HG03135 (cell line): ENCODE measurements at regions not wholly inside any gene's neighbourhood (a gene's known extent, or its start where the extent isn't known, plus 50 kb on each side); places are given as distances from the start of the nearest gene placed in this dataset.

Experiments
- ATAC-seq: cut with Tn5 transposase; IDR thresholded peaks from one replicate; pipeline ENCODE4 v1.9.1; 2021; ENCODE audit warnings: mild to moderate bottlenecking, moderate library complexity; ENCODE audit not compliant: unreplicated experiment

DNA sequence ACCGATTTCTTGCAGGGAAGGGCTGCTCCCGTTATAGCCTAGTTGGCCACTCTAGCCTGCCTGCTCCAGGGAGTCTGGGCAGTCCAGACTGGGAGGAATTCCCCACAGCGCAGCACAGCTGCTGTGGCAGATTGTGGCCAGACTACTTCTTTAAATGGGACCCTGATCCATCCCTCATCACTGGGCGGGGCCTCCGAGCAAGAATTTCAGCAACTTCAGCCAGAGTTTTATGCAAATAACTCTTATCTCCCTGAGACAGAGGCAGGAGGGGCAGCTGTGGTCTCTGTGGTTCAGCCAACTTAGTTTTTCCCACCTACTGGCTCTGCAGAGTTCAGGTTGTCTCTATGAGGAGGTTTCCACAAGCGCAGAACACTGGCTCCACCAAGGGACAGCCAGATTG lies 1583.2 kb downstream of the SUCLG1 start:
- no peak for ATAC-seq

DNA sequence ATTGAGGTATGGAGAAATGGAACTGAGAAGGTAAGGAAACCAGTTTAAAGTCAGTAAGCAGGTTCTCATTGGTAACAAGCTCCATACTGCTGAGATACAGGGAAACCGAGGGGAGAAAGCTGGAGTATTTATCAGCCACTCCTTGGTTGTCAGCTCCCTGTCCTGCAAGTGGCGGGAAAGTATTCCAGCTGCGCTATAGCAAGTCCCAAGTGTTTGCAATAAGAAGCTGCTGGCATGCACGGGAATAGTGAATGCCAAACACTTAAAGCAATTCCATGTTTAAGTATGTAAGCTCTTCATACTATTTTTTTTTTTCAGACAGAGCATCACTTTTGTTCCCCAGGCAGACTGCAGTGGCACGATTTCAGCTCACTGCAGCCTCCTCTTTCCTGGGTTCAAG lies 1601.1 kb downstream of the SUCLG1 start:
- no peak for ATAC-seq

DNA sequence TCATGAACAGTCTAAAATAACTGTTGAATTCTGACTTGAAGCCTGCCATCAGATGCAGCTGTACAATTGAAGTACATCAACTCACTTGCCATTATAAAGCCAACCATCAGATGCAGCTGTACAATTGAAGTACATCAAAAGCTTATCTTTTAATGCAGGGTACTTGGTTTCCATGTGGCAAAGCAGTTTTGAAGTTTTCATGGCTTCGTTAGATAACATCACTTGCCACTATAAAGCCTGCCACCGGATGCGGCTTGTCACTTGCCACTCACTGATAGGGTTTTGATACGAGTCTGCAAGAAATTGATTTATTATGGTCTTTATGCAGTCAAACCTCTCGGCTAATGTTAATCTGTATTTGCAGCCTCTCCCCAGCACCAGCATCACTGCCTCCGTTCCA lies 1605.8 kb downstream of the SUCLG1 start:
- no peak for ATAC-seq

DNA sequence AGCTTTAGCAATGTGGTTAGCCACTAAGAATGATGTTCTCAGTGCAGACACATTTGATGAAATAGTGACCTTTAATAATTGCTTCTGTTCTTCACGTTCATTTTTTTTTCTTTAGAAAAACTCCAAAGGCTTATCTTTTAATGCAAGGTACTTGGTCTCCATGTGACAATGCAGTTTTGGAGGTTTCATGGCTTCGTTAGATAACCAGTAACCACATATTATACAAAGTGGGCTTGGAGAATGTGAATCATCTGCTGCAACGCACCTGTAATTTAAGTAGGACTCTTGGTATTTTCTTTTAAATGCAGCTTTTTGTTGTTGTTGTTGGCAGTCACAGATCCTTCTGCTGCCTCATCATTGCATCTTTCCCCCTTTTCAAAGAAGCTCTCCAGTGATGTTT lies 1606.3 kb downstream of the SUCLG1 start:
- no peak for ATAC-seq

DNA sequence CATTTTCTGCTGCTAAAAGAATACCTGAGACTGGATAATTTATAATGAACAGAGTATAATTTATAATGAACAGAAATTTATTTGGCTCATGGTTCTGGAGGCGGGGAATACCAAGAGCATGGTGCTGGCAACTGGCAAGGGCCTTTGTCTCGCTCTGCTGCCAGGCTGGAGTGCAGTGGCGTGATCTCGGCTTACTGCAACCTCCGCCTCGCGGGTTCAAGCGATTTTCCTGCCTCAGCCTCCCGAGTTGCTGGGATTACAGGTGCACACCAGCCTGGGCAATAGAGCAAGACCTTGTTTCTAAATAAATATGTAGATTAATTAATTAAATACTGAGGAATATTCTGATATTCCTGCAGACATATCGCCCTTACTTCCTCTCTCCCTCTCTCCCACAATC lies 1610.8 kb downstream of the SUCLG1 start:
- ATAC-seq = no peak

DNA sequence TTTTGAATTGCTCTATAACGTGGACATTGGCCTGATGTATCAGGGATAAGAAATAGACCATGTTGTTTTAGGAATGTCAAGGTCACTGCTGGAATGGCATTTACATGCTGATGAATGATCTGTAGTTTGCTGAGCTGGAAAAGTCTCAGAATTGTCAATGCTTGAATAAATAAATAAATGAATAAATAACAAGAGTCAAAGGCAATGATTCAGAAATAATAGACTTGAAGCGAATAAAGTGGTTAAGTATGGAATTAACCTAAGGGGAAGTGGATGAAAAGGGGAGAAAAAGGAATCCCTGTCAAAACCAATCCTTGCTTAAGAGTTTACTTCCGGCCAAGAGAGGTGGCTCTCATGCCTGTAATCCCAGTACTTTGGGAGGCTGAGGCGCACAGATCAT lies 1620.0 kb downstream of the SUCLG1 start:
- no peak for ATAC-seq

DNA sequence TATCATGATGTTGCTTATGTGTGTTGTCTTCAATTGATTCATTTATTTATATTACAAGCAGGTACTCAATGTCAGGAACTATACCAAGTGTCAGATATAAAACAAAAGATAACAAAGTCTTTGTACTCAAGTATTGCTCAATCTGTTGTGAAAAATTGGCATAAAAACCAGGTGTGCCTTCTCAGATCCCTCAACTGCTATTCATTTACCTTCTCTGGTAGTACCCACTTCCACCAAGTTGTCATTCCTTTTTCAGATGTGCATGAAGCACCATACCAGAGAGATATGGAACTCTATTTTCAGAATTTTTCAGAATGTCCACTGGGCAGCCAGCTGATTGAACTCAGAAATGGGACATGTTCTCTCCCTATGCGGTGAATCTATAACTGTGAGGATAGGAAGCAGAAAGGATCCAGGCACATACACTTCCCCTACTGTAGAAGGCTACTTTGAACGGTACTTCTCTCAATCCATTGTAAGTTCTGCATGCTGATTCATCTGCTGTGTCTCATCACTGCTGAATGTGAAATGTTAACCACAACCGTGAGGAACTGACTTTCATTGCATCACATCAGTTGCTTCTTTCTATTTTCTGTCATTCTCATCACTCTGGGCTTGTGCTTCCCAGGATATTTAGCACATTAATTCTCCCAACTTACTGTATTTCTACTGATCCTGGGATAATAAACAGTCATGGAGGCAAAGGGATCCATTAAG lies 1621.3 kb downstream of the SUCLG1 start:
- no peak for ATAC-seq

DNA sequence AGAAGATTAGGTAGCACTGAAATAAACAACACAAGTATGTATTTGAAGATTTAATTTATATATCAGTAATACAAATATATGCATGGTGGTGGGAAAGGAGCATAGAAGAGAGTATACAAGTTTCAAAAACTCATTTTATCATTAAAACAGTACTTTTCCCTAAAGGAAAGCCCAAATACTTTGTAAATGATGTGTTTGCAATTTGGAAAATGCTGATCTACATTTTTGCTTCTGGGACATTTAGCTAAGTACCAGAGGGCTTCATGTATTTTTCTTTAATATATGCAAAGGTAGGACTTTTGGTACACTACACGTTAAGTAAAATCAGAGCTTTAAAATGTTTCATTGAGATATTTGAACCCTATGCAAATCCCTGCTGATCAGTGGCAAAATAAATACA lies 1624.2 kb downstream of the SUCLG1 start:
- no peak for ATAC-seq

DNA sequence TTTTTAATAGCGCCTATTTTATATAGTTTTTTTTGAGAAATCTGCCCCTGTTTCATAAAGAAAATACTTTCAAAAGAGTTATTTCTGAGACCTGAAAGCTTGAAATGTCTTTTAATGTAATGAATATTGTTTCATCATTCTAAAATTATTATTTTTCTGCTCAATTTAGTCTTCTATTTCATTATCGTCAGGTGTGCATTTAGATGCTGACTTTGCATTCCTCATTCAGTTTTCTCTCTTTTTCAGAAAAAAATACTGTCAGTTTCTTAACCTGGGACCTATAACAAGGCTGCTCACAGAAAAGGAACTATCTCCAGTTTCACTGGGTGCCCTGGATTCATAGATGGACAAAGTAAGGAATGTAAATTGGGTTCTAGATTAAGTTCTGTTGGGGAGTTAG lies 1631.7 kb downstream of the SUCLG1 start:
- ATAC-seq = no peak

DNA sequence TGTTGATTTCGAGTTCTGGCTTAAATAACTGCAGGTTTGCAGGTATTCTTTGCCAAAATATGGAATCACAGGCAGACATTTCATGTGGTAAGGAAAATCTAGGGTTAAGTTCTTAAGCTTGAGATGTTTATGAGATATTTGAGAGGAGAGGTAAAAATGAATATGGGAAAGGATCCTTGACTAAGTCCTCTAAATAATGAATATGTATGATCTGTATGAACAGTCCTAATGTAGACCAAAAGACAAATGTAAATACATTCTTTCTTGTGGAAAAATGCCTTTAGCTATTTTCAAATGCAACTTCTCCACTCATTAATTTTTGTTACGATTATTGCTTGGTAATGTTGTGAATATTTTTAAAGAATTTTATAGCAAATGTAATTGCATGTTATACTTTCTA lies 1632.6 kb downstream of the SUCLG1 start:
- no peak for ATAC-seq

DNA sequence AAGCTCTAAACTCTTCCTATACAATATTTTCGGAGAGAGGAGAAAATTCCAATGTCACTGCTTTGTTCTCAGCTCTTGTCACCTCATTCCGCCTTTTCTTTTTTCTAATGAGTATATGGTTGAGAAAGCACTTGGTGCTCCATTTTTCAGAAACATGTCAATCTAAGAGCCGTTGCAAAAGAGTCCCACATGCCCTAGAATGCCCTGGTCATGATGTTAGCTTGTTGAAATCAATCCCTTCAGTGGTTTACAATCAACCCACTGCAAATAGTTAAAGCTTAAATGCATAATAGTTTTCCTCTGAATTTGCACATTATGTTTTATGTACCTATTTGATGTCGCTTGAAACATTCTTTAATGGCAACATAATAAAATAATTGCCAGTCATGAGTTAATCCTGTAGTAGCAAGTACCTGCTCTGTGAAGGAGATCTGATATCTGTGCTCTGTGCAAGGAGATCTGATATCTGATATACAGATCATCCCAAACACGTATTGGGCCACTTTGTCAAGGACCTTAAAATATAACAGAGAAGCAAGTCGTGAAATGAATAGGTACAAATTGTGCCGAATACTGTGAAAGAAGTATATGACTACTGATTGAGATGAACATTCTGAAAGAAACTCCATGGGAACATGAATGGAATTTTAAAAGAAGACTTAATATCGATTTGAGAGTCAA lies 1633.5 kb downstream of the SUCLG1 start:
- no peak for ATAC-seq

DNA sequence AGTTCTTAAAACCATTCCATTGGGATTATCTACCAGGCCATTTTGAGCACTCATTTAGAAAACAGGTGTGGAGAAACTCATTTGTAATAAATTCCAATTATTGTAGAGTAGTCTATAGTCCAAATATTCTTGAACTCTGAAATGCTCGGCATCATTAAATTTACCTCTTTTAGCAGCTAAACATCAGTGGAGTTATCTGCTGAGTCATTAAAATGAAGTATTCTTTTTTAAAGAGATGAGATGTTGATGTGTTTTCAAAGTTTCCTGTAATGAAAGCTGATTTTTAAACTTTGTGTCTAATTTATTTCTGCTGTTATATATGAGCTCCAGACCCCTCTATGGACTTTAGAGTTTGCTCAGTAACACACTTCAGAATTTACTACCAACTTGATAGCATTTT lies 1635.2 kb downstream of the SUCLG1 start:
- ATAC-seq = no peak

DNA sequence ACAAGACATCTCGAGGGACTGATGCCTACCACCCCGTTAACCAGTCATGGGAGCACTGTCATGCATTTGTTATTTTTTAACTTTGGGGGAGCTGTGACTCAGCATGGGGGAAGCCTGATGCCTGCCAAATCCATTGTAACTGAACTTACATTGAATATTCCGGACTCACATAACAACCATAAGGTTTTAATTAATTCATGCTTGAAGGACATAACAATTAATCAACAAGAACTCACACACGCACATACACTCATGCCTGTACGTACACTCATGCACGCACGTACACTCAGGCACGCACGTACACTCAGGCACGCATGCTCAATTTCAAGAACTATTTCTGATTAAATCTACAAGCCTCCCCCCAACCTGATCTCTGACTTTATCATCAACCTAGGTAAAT lies 1639.1 kb downstream of the SUCLG1 start:
- ATAC-seq = no peak

DNA sequence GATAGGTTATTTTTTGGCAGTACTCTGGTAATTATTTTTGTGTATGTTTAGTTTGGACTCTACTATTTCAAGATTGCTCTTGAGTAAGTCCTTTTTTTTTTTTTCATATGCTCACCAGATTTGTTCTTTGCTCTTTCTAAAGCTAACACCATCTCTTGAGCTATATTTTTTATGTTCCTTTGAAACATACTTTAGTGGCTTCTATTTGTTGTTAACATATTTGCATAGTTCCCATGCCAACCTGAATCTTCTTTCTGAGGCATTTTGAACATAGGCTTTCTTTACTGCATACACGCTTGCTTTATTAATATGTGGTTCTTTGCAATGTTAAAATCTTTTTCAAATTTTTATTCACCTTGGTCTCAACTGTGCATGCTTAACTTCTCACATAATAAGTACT lies 1644.9 kb downstream of the SUCLG1 start:
- ATAC-seq = no peak

DNA sequence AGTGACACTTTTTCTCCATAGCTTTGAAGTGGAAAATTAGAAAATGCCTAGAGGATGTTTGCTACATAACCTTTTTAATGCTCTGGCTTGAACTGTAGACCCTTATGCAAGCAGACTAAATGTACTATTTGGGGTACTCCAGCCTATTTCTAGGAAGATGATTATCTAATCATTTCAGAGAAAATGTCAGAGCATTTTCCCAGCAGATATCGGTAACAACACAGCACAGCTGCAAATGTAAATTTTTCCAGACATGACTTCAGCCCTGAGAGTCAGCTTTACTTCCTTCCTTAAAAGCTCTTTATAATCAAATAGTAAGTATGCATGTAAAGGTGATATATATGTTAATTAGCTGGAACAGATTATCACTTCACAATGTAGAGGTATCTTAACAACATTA lies 1647.1 kb downstream of the SUCLG1 start:
- no peak for ATAC-seq

DNA sequence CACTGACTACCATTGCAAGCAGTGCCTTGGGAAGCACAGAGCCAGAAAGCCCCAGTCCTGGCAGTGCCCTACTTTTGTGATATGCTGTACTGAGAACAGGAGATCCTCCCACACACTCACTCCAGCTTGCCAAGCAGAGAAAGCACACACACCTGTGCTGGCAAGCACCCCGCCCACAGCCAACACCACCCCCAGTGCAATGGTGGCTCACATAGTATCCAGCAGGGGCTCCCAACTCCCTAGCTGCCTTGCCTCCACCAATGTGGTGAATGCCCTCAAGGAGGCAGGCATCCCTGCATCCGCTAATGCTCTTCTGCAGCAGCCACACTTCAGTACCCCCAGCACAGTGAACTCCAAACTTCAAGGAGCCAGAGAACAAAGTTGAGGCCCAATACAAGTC lies 1655.8 kb downstream of the SUCLG1 start:
- no peak for ATAC-seq

DNA sequence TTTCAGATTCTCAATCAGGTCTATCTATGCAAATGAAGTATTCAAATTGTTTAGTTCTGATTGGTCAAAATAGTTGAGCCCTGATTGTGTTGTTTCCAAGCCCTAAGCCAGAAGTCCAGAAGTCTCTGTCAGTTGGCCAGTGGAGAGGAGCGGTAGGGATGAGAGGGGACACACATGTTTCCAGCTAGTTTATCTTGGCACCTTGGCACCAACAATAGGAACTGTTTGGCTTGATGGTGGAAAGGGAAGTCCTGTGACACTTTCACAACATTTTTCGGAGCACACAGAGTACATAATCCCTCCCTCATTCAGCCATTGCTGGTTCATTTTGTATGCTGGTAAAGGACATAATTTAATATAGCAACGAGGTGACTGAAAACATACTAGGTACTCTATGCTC lies 1661.6 kb downstream of the SUCLG1 start:
- no peak for ATAC-seq

DNA sequence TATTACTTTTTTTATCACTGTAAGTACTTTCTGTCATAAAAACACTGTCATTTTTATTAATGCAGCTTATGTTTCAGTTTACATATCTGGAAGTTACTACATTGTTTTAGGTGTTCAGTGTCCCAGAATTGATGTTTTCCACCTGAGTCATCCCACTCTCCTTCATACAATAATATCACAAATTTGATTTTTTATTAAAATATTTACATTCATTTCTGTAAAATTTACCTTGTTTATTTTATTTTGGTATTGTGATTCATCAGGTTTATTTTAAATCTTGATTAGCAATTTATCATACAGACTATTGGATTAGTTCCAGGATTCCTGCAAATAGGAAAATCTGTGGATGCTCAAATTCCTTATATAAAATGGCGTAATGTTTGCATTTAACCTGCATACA lies 1662.9 kb downstream of the SUCLG1 start:
- ATAC-seq = no peak

DNA sequence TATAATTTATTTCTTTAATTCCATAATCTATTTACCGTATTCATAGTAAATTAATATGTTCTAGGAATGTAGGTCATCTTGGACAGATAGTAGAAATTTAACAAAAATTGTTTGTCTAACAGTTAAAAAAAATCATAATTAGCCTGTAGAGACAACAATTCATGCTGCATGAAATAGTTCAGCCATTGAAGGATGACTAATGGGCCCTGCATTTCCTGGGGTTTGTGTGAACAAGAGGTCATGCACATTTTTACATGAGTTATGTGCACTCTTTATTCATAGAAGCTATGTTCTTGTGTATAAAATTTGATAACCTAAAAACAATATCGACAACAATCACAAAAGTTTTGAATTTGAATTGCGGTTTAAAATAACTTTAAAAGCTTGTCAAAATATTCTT lies 1663.6 kb downstream of the SUCLG1 start:
- ATAC-seq = no peak

DNA sequence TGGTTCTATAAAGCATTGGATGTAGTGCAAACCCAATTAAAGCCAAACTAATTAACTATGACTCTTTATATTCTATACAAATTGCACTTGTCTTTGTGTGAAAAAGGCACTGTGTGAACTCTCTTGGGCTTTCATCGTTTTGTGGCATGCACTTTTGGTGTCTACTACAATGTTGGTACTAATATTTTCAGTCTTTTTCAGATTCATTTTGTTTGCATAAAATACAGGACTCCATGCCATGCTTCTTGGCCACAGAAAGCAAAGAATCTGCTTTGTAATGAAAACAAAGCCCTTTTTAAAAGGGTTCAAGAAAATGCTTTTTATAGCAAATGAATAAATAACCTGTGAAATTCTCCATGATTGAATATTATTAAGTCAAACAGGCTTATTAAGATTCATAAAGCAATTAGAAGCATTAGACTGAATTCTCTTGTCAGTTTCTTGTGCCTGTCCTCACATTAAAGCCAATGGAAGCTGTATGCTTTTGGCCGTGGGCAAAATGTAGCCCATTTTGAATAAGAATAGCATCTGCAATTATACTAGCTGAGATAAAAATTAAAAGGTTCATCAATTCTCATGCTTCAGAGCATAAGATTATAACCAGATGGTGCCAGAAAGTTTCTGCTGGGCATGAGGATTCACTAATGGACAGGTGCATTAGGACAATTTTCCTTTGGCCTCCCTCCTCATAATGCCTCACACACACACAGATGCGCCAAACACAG lies 1665.2 kb downstream of the SUCLG1 start:
- no peak for ATAC-seq

DNA sequence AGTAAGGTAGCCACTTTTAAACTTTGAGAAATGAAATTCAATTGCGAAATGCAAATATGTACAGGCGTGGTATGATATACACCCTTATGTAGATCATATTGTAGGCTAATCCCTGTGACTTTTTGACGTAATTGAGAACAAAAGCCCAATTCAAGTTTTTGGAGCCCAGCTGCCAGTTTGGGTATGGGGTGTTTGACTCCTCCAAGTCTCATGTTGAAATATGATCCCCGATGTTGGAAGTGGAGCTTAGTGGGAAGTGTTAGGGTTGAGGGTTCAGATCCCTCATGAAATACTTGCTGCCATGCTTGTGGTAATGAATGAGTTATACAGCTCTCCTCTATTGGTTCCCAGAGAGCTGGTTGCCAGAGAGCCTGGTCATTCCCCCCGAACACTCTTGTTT lies 1666.8 kb downstream of the SUCLG1 start:
- ATAC-seq = no peak
